ENCODE measurements at regions not wholly inside any gene's neighbourhood (a gene's known extent, or its start where the extent isn't known, plus 50 kb on each side); places are given as distances from the start of the nearest gene placed in this dataset.
A peak's percentile ranks its signal among the peaks of the same experiment; 100 is the strongest.

- WGBS, 2 donors: 87 to 93% methylated on average over 15 to 21 of the region's 24 CpGs
- Histone ChIP-seq H3K9me3 (no peaks in the 10 kb centered on the region), H3K4me1 (no peaks in the 10 kb centered on the region), H3K27me3 (no peaks in the 10 kb centered on the region), H3K36me3 (no peaks in the 10 kb centered on the region), H3K27ac (no peak overlapping the region), H3K4me3 (replicated peaks in 1 of 3) (no peak overlapping the region)
- intact Hi-C loops (cut with DNase I): no loop called here
- no peak for TF ChIP-seq CTCF (IDR thresholded peaks at IDR 0.05)
- no peak for TF ChIP-seq POLR2A (IDR thresholded peaks at IDR 0.05)
- DNase-seq: no peak
Measured at GRCh38 chr18:76759056-76759455, 63.3 kb upstream of the ZNF236 start.

- Histone ChIP-seq H3K36me3 (no peaks in the 10 kb centered on the region), H3K27ac (no peak overlapping the region), H3K9me3 (no peaks in the 10 kb centered on the region), H3K27me3 (no peaks in the 10 kb centered on the region), H3K4me3 (replicated peaks in 1 of 3) (no peak overlapping the region), H3K4me1 (no peaks in the 10 kb centered on the region)
- intact Hi-C loops (cut with DNase I): no loop called here
- DNase-seq: no peak
- TF ChIP-seq POLR2A (IDR thresholded peaks at IDR 0.05): no peak
- no peak for TF ChIP-seq CTCF (IDR thresholded peaks at IDR 0.05)
- WGBS, 2 donors: 94% methylated on average over 14 to 15 of the region's 15 CpGs
Measured at GRCh38 chr18:76757925-76758324, 64.4 kb upstream of the ZNF236 start.

- no peak for TF ChIP-seq POLR2A (IDR thresholded peaks at IDR 0.05)
- no peak for TF ChIP-seq CTCF (IDR thresholded peaks at IDR 0.05)
- no peaks in the 10 kb centered on the region for H3K9me3 ChIP-seq
- no peak overlapping the region for H3K4me3 ChIP-seq (replicated peaks in 1 of 3)
- no peak for DNase-seq
- no peak overlapping the region for H3K27ac ChIP-seq
- WGBS, 2 donors: 81 to 85% methylated on average over 15 of the region's 15 CpGs
- intact Hi-C loops (cut with DNase I): no loop called here
- H3K4me1 ChIP-seq: no peaks in the 10 kb centered on the region
- H3K27me3 ChIP-seq: no peaks in the 10 kb centered on the region
- no peaks in the 10 kb centered on the region for H3K36me3 ChIP-seq
Measured at GRCh38 chr18:76757335-76757734, 65.0 kb upstream of the ZNF236 start.

- DNase-seq: peak in 1 of 2 donors; percentile 2
- Histone ChIP-seq H3K36me3 (no peaks in the 10 kb centered on the region), H3K27ac (no peak overlapping the region), H3K4me3 (replicated peaks in 1 of 3) (no peak overlapping the region), H3K9me3 (no peaks in the 10 kb centered on the region), H3K4me1 (no peaks in the 10 kb centered on the region), H3K27me3 (no peaks in the 10 kb centered on the region)
- TF ChIP-seq POLR2A (IDR thresholded peaks at IDR 0.05): no peak
- TF ChIP-seq CTCF (IDR thresholded peaks at IDR 0.05): no peak
- intact Hi-C loops (cut with DNase I): no loop called here
- 63 to 77% methylated on average over 23 of the region's 23 CpGs for WGBS, 2 donors
Measured at GRCh38 chr18:76756531-76757253, 65.7 kb upstream of the ZNF236 start.

- DNase-seq: no peak
- intact Hi-C loops (cut with DNase I): no loop called here
- H3K36me3 ChIP-seq: no peaks in the 10 kb centered on the region
- no peaks in the 10 kb centered on the region for H3K27me3 ChIP-seq
- no peak for TF ChIP-seq CTCF (IDR thresholded peaks at IDR 0.05)
- no peak for TF ChIP-seq POLR2A (IDR thresholded peaks at IDR 0.05)
- H3K4me1 ChIP-seq: no peaks in the 10 kb centered on the region
- no peak overlapping the region for H3K27ac ChIP-seq
- 75 to 79% methylated on average over 8 of the region's 8 CpGs for WGBS, 2 donors
- no peak overlapping the region for H3K4me3 ChIP-seq (replicated peaks in 1 of 3)
- no peaks in the 10 kb centered on the region for H3K9me3 ChIP-seq
Measured at GRCh38 chr18:76754351-76754750, 68.0 kb upstream of the ZNF236 start.

All from thyroid gland (tissue), 4 donors.